HL-60 (cell line): ENCODE measurements at regions not wholly inside any gene's neighbourhood (a gene's known extent, or its start where the extent isn't known, plus 50 kb on each side); places are given as distances from the start of the nearest gene placed in this dataset.
"Not testable (repeated sequence)": the region's sequence is repeated elsewhere in the genome, so short reads cannot be mapped to it uniquely, and the experiment has no call there.

ENCODE experiments used
- GABPA ChIP-seq: IDR thresholded peaks from 2 replicates; pipeline ENCODE4 v1.6.1; 2012; ENCODE audit warnings: low read depth
- POLR2AphosphoS5 ChIP-seq: IDR thresholded peaks from 2 replicates; pipeline ENCODE4 v1.6.1; 2012; ENCODE audit warnings: low read depth
- SPI1 ChIP-seq: IDR thresholded peaks from 2 replicates; pipeline ENCODE4 v1.6.1; 2012; ENCODE audit warnings: low read depth, mild to moderate bottlenecking, borderline replicate concordance
- TF ChIP-seq, protein P1 (sequence below): IDR thresholded peaks from one replicate; pipeline ENCODE4 v1.5.1; 2011; ENCODE audit warnings: low read length, control low read depth, inconsistent platforms; ENCODE audit not compliant: insufficient read depth
- TF ChIP-seq, protein P2 (sequence below): IDR thresholded peaks from 2 replicates; pipeline ENCODE4 v1.6.1; 2012; ENCODE audit warnings: low read depth; ENCODE audit not compliant: insufficient replicate concordance

DNA sequence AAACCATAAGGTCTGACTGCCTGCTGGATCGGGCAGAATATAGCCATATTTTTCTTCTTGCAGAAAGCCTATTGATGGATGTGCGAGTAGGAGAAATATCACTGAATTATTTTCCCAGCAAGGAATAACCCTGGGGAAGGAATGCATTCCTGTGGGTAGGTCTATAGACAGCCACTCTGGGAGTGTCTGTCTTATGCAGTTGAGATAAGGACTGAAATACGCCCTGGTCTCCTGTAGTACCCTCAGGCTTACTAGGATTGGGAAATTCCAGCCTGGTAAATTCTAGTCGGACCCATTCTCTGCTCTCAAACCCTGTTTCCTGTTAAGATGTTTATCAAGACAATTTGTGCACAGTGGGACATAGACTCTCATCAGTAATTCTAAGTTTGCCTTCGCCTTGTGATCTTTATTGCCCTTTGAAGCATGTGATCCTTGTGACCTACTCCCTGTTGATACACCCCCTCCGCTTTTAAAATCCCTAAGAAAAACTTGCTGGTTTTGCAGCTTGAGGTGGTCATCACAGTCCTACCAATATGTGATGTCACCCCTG, 506.3 kb downstream of the SOX11 start:
- TF ChIP-seq GABPA, POLR2AphosphoS5, SPI1: not testable (repeated sequence)
- TF ChIP-seq, protein P1, sequence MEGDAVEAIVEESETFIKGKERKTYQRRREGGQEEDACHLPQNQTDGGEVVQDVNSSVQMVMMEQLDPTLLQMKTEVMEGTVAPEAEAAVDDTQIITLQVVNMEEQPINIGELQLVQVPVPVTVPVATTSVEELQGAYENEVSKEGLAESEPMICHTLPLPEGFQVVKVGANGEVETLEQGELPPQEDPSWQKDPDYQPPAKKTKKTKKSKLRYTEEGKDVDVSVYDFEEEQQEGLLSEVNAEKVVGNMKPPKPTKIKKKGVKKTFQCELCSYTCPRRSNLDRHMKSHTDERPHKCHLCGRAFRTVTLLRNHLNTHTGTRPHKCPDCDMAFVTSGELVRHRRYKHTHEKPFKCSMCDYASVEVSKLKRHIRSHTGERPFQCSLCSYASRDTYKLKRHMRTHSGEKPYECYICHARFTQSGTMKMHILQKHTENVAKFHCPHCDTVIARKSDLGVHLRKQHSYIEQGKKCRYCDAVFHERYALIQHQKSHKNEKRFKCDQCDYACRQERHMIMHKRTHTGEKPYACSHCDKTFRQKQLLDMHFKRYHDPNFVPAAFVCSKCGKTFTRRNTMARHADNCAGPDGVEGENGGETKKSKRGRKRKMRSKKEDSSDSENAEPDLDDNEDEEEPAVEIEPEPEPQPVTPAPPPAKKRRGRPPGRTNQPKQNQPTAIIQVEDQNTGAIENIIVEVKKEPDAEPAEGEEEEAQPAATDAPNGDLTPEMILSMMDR = not testable (repeated sequence)
- TF ChIP-seq, protein P2, sequence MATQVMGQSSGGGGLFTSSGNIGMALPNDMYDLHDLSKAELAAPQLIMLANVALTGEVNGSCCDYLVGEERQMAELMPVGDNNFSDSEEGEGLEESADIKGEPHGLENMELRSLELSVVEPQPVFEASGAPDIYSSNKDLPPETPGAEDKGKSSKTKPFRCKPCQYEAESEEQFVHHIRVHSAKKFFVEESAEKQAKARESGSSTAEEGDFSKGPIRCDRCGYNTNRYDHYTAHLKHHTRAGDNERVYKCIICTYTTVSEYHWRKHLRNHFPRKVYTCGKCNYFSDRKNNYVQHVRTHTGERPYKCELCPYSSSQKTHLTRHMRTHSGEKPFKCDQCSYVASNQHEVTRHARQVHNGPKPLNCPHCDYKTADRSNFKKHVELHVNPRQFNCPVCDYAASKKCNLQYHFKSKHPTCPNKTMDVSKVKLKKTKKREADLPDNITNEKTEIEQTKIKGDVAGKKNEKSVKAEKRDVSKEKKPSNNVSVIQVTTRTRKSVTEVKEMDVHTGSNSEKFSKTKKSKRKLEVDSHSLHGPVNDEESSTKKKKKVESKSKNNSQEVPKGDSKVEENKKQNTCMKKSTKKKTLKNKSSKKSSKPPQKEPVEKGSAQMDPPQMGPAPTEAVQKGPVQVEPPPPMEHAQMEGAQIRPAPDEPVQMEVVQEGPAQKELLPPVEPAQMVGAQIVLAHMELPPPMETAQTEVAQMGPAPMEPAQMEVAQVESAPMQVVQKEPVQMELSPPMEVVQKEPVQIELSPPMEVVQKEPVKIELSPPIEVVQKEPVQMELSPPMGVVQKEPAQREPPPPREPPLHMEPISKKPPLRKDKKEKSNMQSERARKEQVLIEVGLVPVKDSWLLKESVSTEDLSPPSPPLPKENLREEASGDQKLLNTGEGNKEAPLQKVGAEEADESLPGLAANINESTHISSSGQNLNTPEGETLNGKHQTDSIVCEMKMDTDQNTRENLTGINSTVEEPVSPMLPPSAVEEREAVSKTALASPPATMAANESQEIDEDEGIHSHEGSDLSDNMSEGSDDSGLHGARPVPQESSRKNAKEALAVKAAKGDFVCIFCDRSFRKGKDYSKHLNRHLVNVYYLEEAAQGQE = not testable (repeated sequence)
